Heart left ventricle (tissue), 13 donors: ENCODE measurements at regions not wholly inside any gene's neighbourhood (a gene's known extent, or its start where the extent isn't known, plus 50 kb on each side); places are given as distances from the start of the nearest gene placed in this dataset.

Source experiments
- POLR2A ChIP-seq, 2 donors: fragments of 450-650 bp; IDR thresholded peaks; one replicate each; pipeline ENCODE4 v1.6.1; 2017; ENCODE audit warnings: antibody characterized with exemption in 2 of 2, mild to moderate bottlenecking in 2 of 2, moderate library complexity in 2 of 2
- TF ChIP-seq, protein P1 (sequence below), 12 donors: fragments of 200-600 bp; sonication (generic) in 4 of 12; IDR thresholded peaks; one replicate each; pipeline versions ENCODE4 v1.5.0 to v1.8.0; 2018 to 2022; ENCODE audit warnings: antibody characterized with exemption in 12 of 12, mild to moderate bottlenecking in 5 of 12
- donor health status: ischemic (EF 13 %, LVEDD 7.1; RV severe dilation, severe dysfunction).
- donor health status: DM: no; HTN: yes; CAD: no.
- donor health status: DM: no; HTN: no; CAD: no.
- donor health status: ischemic (EF 25% LVEDD 6.9; RV normal size, moderate dysfunction).
- donor health status: ischemic (EF 25% LVEDD 5.7; RV mildly dilated, moderate dysfunction).
- donor health status: ischemic (EF 35%, LVEDD 5.7; RV mildly dilated, moderate dysfunction).
- donor health status: nonischemic (EF 11% LVEDD 7.7; RV severe dilation, severe dysfunction).
- donor health status: DM: yes; HTN: yes; CAD: no.
- donor health status: PGD.
- donor health status: ischemic (EF 29% LVEDD 5.4; RV normal size, mild dysfunction).
- donor health status: nonischemic (EF 23%, LVEDD 6.1; RV moderate dilation, normal function).

- TF ChIP-seq, protein P1, sequence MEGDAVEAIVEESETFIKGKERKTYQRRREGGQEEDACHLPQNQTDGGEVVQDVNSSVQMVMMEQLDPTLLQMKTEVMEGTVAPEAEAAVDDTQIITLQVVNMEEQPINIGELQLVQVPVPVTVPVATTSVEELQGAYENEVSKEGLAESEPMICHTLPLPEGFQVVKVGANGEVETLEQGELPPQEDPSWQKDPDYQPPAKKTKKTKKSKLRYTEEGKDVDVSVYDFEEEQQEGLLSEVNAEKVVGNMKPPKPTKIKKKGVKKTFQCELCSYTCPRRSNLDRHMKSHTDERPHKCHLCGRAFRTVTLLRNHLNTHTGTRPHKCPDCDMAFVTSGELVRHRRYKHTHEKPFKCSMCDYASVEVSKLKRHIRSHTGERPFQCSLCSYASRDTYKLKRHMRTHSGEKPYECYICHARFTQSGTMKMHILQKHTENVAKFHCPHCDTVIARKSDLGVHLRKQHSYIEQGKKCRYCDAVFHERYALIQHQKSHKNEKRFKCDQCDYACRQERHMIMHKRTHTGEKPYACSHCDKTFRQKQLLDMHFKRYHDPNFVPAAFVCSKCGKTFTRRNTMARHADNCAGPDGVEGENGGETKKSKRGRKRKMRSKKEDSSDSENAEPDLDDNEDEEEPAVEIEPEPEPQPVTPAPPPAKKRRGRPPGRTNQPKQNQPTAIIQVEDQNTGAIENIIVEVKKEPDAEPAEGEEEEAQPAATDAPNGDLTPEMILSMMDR (IDR thresholded peaks at IDR 0.05): no peak
- no peak for TF ChIP-seq POLR2A (IDR thresholded peaks at IDR 0.05)
Measured at GRCh38 chr16:75909746-75910145, 183.5 kb upstream of the CPHXL start.
